ENCODE measurements at regions not wholly inside any gene's neighbourhood (a gene's known extent, or its start where the extent isn't known, plus 50 kb on each side); places are given as distances from the start of the nearest gene placed in this dataset.
"Not testable (repeated sequence)": the region's sequence is repeated elsewhere in the genome, so short reads cannot be mapped to it uniquely, and the experiment has no call there.

DNA sequence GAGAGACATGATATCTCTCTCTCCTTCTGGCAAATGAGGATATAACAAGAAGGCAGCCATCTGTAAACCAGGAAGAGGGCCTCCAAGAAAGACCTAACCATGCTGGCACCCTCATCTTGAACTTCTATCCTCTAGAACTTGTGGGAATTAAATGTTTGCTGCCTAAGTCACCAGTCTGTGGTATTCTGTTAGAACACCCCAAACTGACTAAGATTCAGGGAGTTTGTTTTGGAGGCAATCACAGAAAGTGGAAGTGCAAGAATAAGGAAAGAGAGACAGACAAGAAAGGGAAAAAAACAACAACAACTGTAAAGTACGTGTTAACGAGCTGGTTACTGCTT, 114.5 kb upstream of the GOT2 start:
- Histone ChIP-seq H3K4me3 (ENCODE audit: low read depth in 1 of 3, low read length in 3 of 3) (no peak overlapping the region), H3K27ac (ENCODE audit: low read depth in 1 of 2, low read length in 2 of 2) (peak overlapping the region; percentile 76 to 79), H3K9me3 (ENCODE audit: control insufficient read depth in 4 of 4, low read length in 3 of 4) (no peaks in the 10 kb centered on the region), H3K9ac (ENCODE audit: low read depth in 1 of 2, low read length in 2 of 2) (no peak overlapping the region), H3K27me3 (ENCODE audit: control insufficient read depth in 4 of 4, insufficient read depth in 4 of 4, low read length in 3 of 4) (no peaks in the 10 kb centered on the region), H3K36me3 (ENCODE audit: control insufficient read depth in 4 of 4, insufficient read depth in 3 of 4, low read depth in 1 of 4, low read length in 3 of 4) (no peaks in the 10 kb centered on the region), H3K4me1 (ENCODE audit: control insufficient read depth in 4 of 4, insufficient read depth in 4 of 4, low read length in 3 of 4) (peaks cover 5 to 21% (median 11%) of the 10 kb centered on the region in 4 donors)
- 94% methylated on average over 2 of the region's 2 CpGs for WGBS
- no peak for DNase-seq (ENCODE audit: low spot score)
- no peak for TF ChIP-seq JUND (IDR thresholded peaks at IDR 0.05)

DNA sequence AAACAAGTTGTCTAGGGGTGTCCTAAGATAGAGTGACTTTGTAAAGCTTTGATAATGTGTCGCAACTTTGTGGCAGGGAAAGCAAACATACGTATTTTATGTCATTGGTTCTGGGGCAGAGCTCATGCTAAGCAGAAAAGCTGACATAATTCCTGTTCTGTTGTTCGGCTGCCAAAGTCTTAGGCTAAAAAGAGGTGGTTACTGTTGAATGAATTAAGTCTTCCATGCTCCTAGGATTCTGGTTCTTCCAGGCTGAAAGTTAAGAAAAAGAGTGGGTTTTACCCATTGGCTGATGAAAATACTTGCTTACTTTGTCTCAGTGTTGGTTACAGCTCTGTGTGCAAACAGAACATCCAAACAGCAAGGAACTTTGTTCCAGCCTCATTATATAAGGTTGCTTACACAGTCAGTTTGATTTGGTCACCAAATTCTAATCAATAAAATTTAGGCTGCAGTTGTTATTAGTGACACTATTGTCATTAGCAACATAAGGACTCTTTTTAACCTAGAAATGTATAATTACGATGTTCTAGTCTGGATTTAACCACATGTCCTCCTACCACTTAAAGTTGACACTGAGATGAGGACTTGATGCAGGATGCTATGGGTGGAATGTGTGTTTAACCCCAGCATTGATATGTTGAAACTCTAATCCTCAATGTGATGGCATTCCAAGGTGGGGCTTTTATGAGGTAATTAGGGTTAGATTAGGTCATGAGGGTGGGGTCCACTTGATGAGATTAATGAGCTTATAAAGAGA, 114.0 kb upstream of the GOT2 start:
- peak overlapping the region; percentile 76 to 79 for H3K27ac ChIP-seq (ENCODE audit: low read depth in 1 of 2, low read length in 2 of 2)
- TF ChIP-seq, protein P1, sequence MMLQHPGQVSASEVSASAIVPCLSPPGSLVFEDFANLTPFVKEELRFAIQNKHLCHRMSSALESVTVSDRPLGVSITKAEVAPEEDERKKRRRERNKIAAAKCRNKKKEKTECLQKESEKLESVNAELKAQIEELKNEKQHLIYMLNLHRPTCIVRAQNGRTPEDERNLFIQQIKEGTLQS (IDR thresholded peaks at IDR 0.05): no peak
- TF ChIP-seq HNF4A (conservative IDR thresholded peaks at IDR 0.05): peak; percentile 64 to 67
- TF ChIP-seq EGR1 (IDR thresholded peaks at IDR 0.05; ENCODE audit: low read depth in 2 of 2): no peak
- TF ChIP-seq RXRA (IDR thresholded peaks at IDR 0.05): peak; percentile 29 to 34
- TF ChIP-seq JUND (IDR thresholded peaks at IDR 0.05): peak; percentile 47 to 60
- no peak for TF ChIP-seq TAF1 (conservative IDR thresholded peaks at IDR 0.05)
- TF ChIP-seq NR2F2 (IDR thresholded peaks at IDR 0.05): no peak
- TF ChIP-seq, protein P2, sequence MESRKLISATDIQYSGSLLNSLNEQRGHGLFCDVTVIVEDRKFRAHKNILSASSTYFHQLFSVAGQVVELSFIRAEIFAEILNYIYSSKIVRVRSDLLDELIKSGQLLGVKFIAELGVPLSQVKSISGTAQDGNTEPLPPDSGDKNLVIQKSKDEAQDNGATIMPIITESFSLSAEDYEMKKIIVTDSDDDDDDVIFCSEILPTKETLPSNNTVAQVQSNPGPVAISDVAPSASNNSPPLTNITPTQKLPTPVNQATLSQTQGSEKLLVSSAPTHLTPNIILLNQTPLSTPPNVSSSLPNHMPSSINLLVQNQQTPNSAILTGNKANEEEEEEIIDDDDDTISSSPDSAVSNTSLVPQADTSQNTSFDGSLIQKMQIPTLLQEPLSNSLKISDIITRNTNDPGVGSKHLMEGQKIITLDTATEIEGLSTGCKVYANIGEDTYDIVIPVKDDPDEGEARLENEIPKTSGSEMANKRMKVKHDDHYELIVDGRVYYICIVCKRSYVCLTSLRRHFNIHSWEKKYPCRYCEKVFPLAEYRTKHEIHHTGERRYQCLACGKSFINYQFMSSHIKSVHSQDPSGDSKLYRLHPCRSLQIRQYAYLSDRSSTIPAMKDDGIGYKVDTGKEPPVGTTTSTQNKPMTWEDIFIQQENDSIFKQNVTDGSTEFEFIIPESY (IDR thresholded peaks at IDR 0.05): no peak
- TF ChIP-seq FOXA2 (IDR thresholded peaks at IDR 0.05): no peak
- TF ChIP-seq, protein P3, sequence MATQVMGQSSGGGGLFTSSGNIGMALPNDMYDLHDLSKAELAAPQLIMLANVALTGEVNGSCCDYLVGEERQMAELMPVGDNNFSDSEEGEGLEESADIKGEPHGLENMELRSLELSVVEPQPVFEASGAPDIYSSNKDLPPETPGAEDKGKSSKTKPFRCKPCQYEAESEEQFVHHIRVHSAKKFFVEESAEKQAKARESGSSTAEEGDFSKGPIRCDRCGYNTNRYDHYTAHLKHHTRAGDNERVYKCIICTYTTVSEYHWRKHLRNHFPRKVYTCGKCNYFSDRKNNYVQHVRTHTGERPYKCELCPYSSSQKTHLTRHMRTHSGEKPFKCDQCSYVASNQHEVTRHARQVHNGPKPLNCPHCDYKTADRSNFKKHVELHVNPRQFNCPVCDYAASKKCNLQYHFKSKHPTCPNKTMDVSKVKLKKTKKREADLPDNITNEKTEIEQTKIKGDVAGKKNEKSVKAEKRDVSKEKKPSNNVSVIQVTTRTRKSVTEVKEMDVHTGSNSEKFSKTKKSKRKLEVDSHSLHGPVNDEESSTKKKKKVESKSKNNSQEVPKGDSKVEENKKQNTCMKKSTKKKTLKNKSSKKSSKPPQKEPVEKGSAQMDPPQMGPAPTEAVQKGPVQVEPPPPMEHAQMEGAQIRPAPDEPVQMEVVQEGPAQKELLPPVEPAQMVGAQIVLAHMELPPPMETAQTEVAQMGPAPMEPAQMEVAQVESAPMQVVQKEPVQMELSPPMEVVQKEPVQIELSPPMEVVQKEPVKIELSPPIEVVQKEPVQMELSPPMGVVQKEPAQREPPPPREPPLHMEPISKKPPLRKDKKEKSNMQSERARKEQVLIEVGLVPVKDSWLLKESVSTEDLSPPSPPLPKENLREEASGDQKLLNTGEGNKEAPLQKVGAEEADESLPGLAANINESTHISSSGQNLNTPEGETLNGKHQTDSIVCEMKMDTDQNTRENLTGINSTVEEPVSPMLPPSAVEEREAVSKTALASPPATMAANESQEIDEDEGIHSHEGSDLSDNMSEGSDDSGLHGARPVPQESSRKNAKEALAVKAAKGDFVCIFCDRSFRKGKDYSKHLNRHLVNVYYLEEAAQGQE (IDR thresholded peaks at IDR 0.05): peak; percentile 37
- no peak for TF ChIP-seq YY1 (IDR thresholded peaks at IDR 0.05)
- TF ChIP-seq RAD21 (IDR thresholded peaks at IDR 0.05): peak; percentile 5 to 15
- TF ChIP-seq FOXA1 (IDR thresholded peaks at IDR 0.05): no peak
- peak; percentile 86 for TF ChIP-seq SP1 (IDR thresholded peaks at IDR 0.05)
- TF ChIP-seq CTCF (IDR thresholded peaks at IDR 0.05; ENCODE audit: low read depth, low read length, missing input control): no peak
- TF ChIP-seq HNF4G (IDR thresholded peaks at IDR 0.05): no peak
- TF ChIP-seq, protein P4, sequence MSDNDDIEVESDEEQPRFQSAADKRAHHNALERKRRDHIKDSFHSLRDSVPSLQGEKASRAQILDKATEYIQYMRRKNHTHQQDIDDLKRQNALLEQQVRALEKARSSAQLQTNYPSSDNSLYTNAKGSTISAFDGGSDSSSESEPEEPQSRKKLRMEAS (IDR thresholded peaks at IDR 0.05): no peak
- TF ChIP-seq GABPA (IDR thresholded peaks at IDR 0.05 in 1 of 2, conservative IDR thresholded peaks at IDR 0.05 in 1 of 2): no peak
- peaks cover 5 to 26% (median 16%) of the 10 kb centered on the region in 4 donors for H3K4me1 ChIP-seq (ENCODE audit: control insufficient read depth in 4 of 4, insufficient read depth in 4 of 4, low read length in 3 of 4)
- DNase-seq (ENCODE audit: low spot score): no peak
- 33% methylated on average over 4 of the region's 4 CpGs for WGBS
- no peaks in the 10 kb centered on the region for H3K9me3 ChIP-seq (ENCODE audit: control insufficient read depth in 4 of 4, low read length in 3 of 4)
- H3K36me3 ChIP-seq (ENCODE audit: control insufficient read depth in 4 of 4, insufficient read depth in 3 of 4, low read depth in 1 of 4, low read length in 3 of 4): no peaks in the 10 kb centered on the region
- H3K4me3 ChIP-seq (ENCODE audit: low read depth in 1 of 3, low read length in 3 of 3): no peak overlapping the region
- no peaks in the 10 kb centered on the region for H3K27me3 ChIP-seq (ENCODE audit: control insufficient read depth in 4 of 4, insufficient read depth in 4 of 4, low read length in 3 of 4)
- H3K9ac ChIP-seq (ENCODE audit: low read depth in 1 of 2, low read length in 2 of 2): no peak overlapping the region

DNA sequence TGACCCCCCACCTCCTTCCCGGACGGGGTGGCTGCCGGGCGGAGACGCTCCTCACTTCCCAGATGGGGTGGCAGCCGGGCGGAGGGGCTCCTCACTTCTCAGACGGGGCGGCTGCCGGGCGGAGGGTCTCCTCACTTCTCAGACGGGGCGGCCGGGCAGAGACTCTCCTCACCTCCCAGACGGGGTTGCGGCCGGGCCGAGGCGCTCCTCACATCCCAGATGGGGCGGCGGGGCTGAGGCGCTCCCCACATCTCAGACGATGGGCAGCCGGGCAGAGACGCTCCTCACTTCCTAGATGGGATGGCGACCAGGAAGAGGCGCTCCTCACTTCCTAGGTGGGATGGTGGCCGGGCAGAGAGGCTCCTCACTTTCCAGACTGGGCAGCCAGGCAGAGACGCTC, 112.1 kb upstream of the GOT2 start:
- H3K9me3 ChIP-seq (ENCODE audit: control insufficient read depth in 4 of 4, low read length in 3 of 4); H3K9ac ChIP-seq (ENCODE audit: low read depth in 1 of 2, low read length in 2 of 2); DNase-seq (ENCODE audit: low spot score); H3K4me3 ChIP-seq (ENCODE audit: low read depth in 1 of 3, low read length in 3 of 3); H3K27me3 ChIP-seq (ENCODE audit: control insufficient read depth in 4 of 4, insufficient read depth in 4 of 4, low read length in 3 of 4); H3K36me3 ChIP-seq (ENCODE audit: control insufficient read depth in 4 of 4, insufficient read depth in 3 of 4, low read depth in 1 of 4, low read length in 3 of 4); H3K27ac ChIP-seq (ENCODE audit: low read depth in 1 of 2, low read length in 2 of 2): not testable (repeated sequence)
- peaks cover 6 to 36% (median 24%) of the 10 kb centered on the region in 4 donors for H3K4me1 ChIP-seq (ENCODE audit: control insufficient read depth in 4 of 4, insufficient read depth in 4 of 4, low read length in 3 of 4)
- WGBS: 97% methylated on average over 29 of the region's 29 CpGs

Data from liver (tissue), 8 donors.